ENCODE measurements at regions not wholly inside any gene's neighbourhood (a gene's known extent, or its start where the extent isn't known, plus 50 kb on each side); places are given as distances from the start of the nearest gene placed in this dataset.

- no peak overlapping the region for H3K4me2 ChIP-seq
- FAIRE-seq (no peak), ATAC-seq (no peak), DNase-seq (ENCODE audit: low read depth in 1 of 2, low spot score in 1 of 2) (no peak)
- H3K4me1 ChIP-seq, result no peaks in the 10 kb centered on the region
- WGBS (ENCODE audit: missing lambda C conversion rate), result 16% methylated on average over 5 of the region's 5 CpGs
- CTCF ChIA-PET, result no interaction called here
- no peak overlapping the region for H3K4me3 ChIP-seq
- TF ChIP-seq RAD21 (conservative IDR thresholded peaks at IDR 0.05 in 1 of 2, IDR thresholded peaks at IDR 0.05 in 1 of 2) (no peak), JUN (IDR thresholded peaks at IDR 0.05) (no peak), RNF2 (IDR thresholded peaks at IDR 0.05; ENCODE audit: borderline replicate concordance, low read depth) (no peak), EHF (CRISPR knock-in tag; IDR thresholded peaks at IDR 0.05) (no peak), ZSCAN20 (CRISPR knock-in tag; IDR thresholded peaks at IDR 0.05) (no peak), POLR2A (IDR thresholded peaks at IDR 0.05; ENCODE audit: low read length) (no peak), CHD2 (IDR thresholded peaks at IDR 0.05; ENCODE audit: low read length, partially characterized antibody) (no peak), MAZ (IDR thresholded peaks at IDR 0.05; ENCODE audit: borderline replicate concordance, low read depth, low read length) (no peak), CHD4 (IDR thresholded peaks at IDR 0.05; ENCODE audit: borderline replicate concordance) (no peak), CBX2 (IDR thresholded peaks at IDR 0.05; ENCODE audit: borderline replicate concordance, low read depth) (no peak), SMC3 (IDR thresholded peaks at IDR 0.05) (no peak), REST (IDR thresholded peaks at IDR 0.05) (no peak), KDM1A (IDR thresholded peaks at IDR 0.05; ENCODE audit: low read depth) (no peak)
- no peak overlapping the region for H3K27ac ChIP-seq
- POLR2A ChIA-PET, result no interaction called here
- H3K9me3 ChIP-seq, result no peaks in the 10 kb centered on the region
Measured at GRCh38 chr18:71374294-71375000, 1085.6 kb downstream of the SOCS6 start.

GRCh38 chr18:71371951-71372605 is 1083.2 kb downstream of the SOCS6 start:
- DNase-seq (ENCODE audit: low read depth in 1 of 2, low spot score in 1 of 2) (peak in 1 of 2 experiments; percentile 0), ATAC-seq (no peak), FAIRE-seq (no peak)
- 16% methylated on average over 2 of the region's 2 CpGs for WGBS (ENCODE audit: missing lambda C conversion rate)
- no peaks in the 10 kb centered on the region for H3K4me1 ChIP-seq
- TF ChIP-seq CEBPB (IDR thresholded peaks at IDR 0.05) (no peak), ESRRA (IDR thresholded peaks at IDR 0.05; ENCODE audit: borderline replicate concordance, low read length) (no peak), BCL3 (IDR thresholded peaks at IDR 0.05) (no peak), NPAS2 (CRISPR knock-in tag; IDR thresholded peaks at IDR 0.05; ENCODE audit: borderline replicate concordance) (no peak), RCOR1 (IDR thresholded peaks at IDR 0.05; ENCODE audit: low read depth, low read length) (no peak), PHF8 (IDR thresholded peaks at IDR 0.05; ENCODE audit: borderline replicate concordance, low read depth) (no peak), POLR2AphosphoS2 (conservative IDR thresholded peaks at IDR 0.05; ENCODE audit: low read length) (no peak), CBX8 (IDR thresholded peaks at IDR 0.05) (no peak), HOXB5 (CRISPR knock-in tag; IDR thresholded peaks at IDR 0.05) (no peak), TP53 (CRISPR knock-in tag; IDR thresholded peaks at IDR 0.05) (no peak), HOXB13 (CRISPR knock-in tag; IDR thresholded peaks at IDR 0.05; ENCODE audit: low read depth) (no peak), EHMT2 (IDR thresholded peaks at IDR 0.05; ENCODE audit: low read depth) (no peak), EP300 (IDR thresholded peaks at IDR 0.05) (no peak), HEYL (CRISPR knock-in tag; IDR thresholded peaks at IDR 0.05) (no peak), RARB (CRISPR knock-in tag; IDR thresholded peaks at IDR 0.05) (no peak), HOXA7 (CRISPR knock-in tag; IDR thresholded peaks at IDR 0.05) (no peak), JUNB (IDR thresholded peaks at IDR 0.05) (no peak)
- ChIA-PET POLR2A (no interaction called here), CTCF (no interaction called here)
- no peaks in the 10 kb centered on the region for H3K9me3 ChIP-seq
- H3K27ac ChIP-seq, result no peak overlapping the region
- no peak overlapping the region for H3K4me3 ChIP-seq
- no peak overlapping the region for H3K4me2 ChIP-seq
